Ovary (tissue), 7 donors: ENCODE measurements at regions not wholly inside any gene's neighbourhood (a gene's known extent, or its start where the extent isn't known, plus 50 kb on each side); places are given as distances from the start of the nearest gene placed in this dataset.

Experiments used
- DNase-seq, 5 donors: peaks; one replicate each; pipeline ENCODE4 v3.0.0-alpha.2; 2019 to 2020
- H3K27ac ChIP-seq, 2 donors: fragments of 200-600 bp; one replicate each; pipeline versions ENCODE4 v1.5.1 to v1.8.0; 2019 to 2022
- H3K27me3 ChIP-seq: fragments of 200-600 bp; one replicate; pipeline ENCODE4 v1.8.0; 2022
- H3K36me3 ChIP-seq: fragments of 200-600 bp; sonication (generic); one replicate; pipeline ENCODE4 v1.5.1; 2019
- H3K4me1 ChIP-seq: one replicate; pipeline ENCODE4 v1.8.1; 2013; ENCODE audit warnings: mild to moderate bottlenecking, moderate library complexity; ENCODE audit not compliant: insufficient read depth
- H3K4me3 ChIP-seq: fragments of 200-600 bp; sonication (generic); one replicate; pipeline ENCODE4 v1.5.1; 2017
- H3K9me3 ChIP-seq, 2 donors: fragments of 200-600 bp in 1 of 2; sonication (generic) in 1 of 2; one replicate each; pipeline versions ENCODE4 v1.5.1 to v1.8.1; 2013 to 2019; ENCODE audit warnings: mild to moderate bottlenecking in 1 of 2, moderate library complexity in 1 of 2
- EP300 ChIP-seq: sonication (generic); formaldehyde crosslinking; IDR thresholded peaks from one replicate; pipeline ENCODE4 v1.6.1; 2017; ENCODE audit warnings: antibody characterized with exemption
- POLR2A ChIP-seq: fragments of 450-650 bp; IDR thresholded peaks from one replicate; pipeline ENCODE4 v1.6.1; 2017; ENCODE audit warnings: antibody characterized with exemption, mild to moderate bottlenecking, moderate library complexity
- WGBS, 3 donors: extraction: QIAGEN DNeasy Blood & Tissue Kit in 1 of 3; methylation state at CpG; one replicate each; pipeline versions ENCODE4 v1.1.5 to v1.1.7; 2013 to 2017; 5-methylcytosine and 5-hydroxymethylcytosine counted together
- intact Hi-C, 4 donors: fragments of 100-400 bp; cut with DNase I; formaldehyde crosslinking; loops; one replicate each; pipeline versions ENCODE4 v1.11.0 to v1.15.1; 2022 to 2023
- TF ChIP-seq, protein P1 (sequence below), 3 donors: fragments of 450-650 bp in 2 of 3; fragments of 200-600 bp in 1 of 3; IDR thresholded peaks; one replicate each; pipeline versions ENCODE4 v1.5.1 to v1.8.0; 2016 to 2022; ENCODE audit warnings: antibody characterized with exemption in 3 of 3, mild to moderate bottlenecking in 1 of 3
- donor health status: DM: no; HTN: no; CAD: no; lungs with moderate emphysema.
- donor health status: DM: no; HTN: no; CAD: no.
- donor health status: Bipolar disorder and iron deficiency.
- donor health status: DM: no; HTN: no; CAD: no.
- donor health status: DM: yes; HTN: yes; CAD: no.

DNA sequence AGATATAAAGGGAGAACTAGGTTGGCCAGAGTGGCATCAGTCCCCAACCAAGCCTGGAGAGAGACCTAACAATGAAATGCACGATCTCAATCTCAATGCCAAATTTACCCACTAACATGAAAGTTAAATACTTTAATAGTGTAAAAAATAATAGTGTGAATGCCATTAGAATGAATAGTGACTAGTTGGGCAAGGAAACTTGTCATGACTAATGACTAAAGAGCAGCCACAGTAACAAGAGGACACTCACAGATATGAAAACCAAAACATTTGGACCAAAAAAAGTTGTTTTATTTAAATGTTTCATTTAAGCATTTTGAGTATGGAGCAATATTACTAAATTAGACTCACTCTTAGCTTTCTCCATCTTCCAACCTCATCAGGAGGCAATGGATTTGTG lies 1853.8 kb downstream of the EFNA5 start:
- Histone ChIP-seq H3K4me3 (no peak overlapping the region), H3K9me3 (no peaks in the 10 kb centered on the region), H3K27ac (no peak overlapping the region), H3K36me3 (no peaks in the 10 kb centered on the region), H3K27me3 (no peaks in the 10 kb centered on the region), H3K4me1 (no peaks in the 10 kb centered on the region)
- DNase-seq: no peak
- 90 to 95% (median 94%) methylated on average over 1 of the region's 1 CpG for WGBS, 3 donors
- intact Hi-C loops: no loop called here
- TF ChIP-seq POLR2A: no peak
- TF ChIP-seq EP300: no peak
- TF ChIP-seq, protein P1, sequence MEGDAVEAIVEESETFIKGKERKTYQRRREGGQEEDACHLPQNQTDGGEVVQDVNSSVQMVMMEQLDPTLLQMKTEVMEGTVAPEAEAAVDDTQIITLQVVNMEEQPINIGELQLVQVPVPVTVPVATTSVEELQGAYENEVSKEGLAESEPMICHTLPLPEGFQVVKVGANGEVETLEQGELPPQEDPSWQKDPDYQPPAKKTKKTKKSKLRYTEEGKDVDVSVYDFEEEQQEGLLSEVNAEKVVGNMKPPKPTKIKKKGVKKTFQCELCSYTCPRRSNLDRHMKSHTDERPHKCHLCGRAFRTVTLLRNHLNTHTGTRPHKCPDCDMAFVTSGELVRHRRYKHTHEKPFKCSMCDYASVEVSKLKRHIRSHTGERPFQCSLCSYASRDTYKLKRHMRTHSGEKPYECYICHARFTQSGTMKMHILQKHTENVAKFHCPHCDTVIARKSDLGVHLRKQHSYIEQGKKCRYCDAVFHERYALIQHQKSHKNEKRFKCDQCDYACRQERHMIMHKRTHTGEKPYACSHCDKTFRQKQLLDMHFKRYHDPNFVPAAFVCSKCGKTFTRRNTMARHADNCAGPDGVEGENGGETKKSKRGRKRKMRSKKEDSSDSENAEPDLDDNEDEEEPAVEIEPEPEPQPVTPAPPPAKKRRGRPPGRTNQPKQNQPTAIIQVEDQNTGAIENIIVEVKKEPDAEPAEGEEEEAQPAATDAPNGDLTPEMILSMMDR (IDR thresholded peaks at IDR 0.05): no peak

DNA sequence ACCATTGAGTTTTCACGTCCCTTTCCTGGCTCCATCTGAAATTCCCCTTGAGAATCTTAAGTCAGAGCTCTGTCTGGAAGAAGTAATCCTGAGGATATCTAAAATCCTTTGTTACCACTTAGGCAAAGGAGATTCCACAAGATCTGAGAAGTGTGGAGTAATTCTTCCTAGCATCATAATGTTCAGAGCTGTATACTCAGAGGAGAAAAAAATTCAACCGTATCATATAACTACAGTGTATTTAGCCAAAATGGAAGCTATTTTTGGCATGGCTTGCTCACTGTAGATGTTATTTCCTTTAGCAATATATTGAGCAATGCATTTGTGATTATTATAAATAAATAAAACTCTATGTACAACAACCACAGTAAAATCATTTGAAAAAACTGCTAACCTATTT lies 1858.4 kb downstream of the EFNA5 start:
- WGBS, 3 donors: 84 to 90% (median 85%) methylated on average over 2 of the region's 2 CpGs
- no peaks in the 10 kb centered on the region for H3K4me1 ChIP-seq
- H3K9me3 ChIP-seq: no peaks in the 10 kb centered on the region
- no peaks in the 10 kb centered on the region for H3K27me3 ChIP-seq
- no peak overlapping the region for H3K27ac ChIP-seq
- intact Hi-C loops: no loop called here
- H3K4me3 ChIP-seq: no peak overlapping the region
- TF ChIP-seq, protein P1 (IDR thresholded peaks at IDR 0.05): no peak
- TF ChIP-seq POLR2A (no peak), EP300 (no peak)
- no peaks in the 10 kb centered on the region for H3K36me3 ChIP-seq
- DNase-seq: no peak

DNA sequence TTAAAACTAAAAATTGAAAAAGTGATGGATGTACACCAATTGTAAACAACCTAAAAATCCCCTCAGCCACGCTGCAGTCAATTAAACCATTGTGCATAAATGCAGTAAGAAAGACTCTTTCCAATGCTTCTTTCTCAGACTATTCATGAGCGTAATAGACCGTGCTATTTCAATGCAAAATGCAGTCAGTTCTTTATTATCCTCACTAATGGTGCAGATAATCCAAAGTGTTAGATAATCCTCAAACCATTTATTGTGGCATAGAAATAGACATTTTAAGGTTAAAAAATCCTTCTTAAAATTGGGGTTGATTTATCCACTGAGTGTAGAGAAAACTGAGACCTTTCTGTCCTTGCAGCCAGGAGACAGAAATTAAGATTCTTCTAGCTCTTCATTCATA lies 1862.8 kb downstream of the EFNA5 start:
- Histone ChIP-seq H3K9me3 (no peaks in the 10 kb centered on the region), H3K27me3 (no peaks in the 10 kb centered on the region), H3K4me1 (no peaks in the 10 kb centered on the region), H3K27ac (no peak overlapping the region), H3K36me3 (no peaks in the 10 kb centered on the region), H3K4me3 (no peak overlapping the region)
- intact Hi-C loops: no loop called here
- 91 to 97% (median 94%) methylated on average over 3 of the region's 3 CpGs for WGBS, 3 donors
- no peak for DNase-seq
- TF ChIP-seq EP300 (no peak), POLR2A (no peak)
- TF ChIP-seq, protein P1 (IDR thresholded peaks at IDR 0.05): no peak

DNA sequence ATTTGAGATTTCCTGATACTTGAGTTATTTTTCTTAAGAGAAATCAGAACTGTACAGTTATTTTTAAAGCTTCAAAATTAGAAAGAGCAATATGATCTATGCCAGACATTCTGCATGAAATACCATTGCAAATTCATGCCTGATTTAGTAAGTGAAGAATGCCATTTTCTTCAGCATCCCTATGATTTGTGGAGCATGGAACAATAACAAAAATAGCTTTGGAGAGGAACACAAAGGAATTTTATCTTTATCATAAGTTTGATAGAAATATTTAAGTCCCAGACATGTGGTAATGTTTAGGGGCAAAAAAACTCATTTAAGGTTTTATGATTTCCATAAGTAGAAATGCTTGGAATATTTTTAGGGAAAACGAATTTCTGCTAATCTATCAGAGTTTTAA lies 1863.4 kb downstream of the EFNA5 start:
- intact Hi-C loops: no loop called here
- WGBS, 3 donors: 42 to 44% (median 43%) methylated on average over 1 of the region's 1 CpG
- Histone ChIP-seq H3K27me3 (no peaks in the 10 kb centered on the region), H3K36me3 (no peaks in the 10 kb centered on the region), H3K4me3 (no peak overlapping the region), H3K27ac (no peak overlapping the region), H3K9me3 (no peaks in the 10 kb centered on the region), H3K4me1 (no peaks in the 10 kb centered on the region)
- TF ChIP-seq, protein P1 (IDR thresholded peaks at IDR 0.05): no peak
- no peak for TF ChIP-seq POLR2A
- no peak for TF ChIP-seq EP300
- DNase-seq: no peak

DNA sequence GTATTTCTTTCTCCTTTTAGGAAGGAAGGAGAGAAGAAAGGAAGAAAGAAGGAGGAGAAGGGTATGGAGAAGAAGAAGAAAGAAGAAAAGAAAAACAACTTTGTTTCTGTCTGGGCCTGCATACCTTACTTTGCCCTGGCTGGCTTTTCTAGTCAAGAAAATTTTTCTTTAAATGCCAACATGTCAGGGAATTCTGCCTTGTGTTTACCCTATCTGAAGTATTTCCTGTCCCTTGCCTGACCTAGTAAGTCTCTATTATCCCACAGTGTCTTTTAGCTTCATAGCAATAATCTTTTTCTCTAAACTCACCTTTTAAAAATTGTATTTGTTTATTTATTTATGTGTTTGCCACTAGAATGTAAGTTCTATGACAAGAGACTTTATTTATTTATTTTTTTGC lies 1864.1 kb downstream of the EFNA5 start:
- no peaks in the 10 kb centered on the region for H3K27me3 ChIP-seq
- intact Hi-C loops: no loop called here
- H3K9me3 ChIP-seq: no peaks in the 10 kb centered on the region
- DNase-seq: no peak
- no peaks in the 10 kb centered on the region for H3K4me1 ChIP-seq
- TF ChIP-seq POLR2A (no peak), EP300 (no peak)
- TF ChIP-seq, protein P1 (IDR thresholded peaks at IDR 0.05): no peak
- no peaks in the 10 kb centered on the region for H3K36me3 ChIP-seq
- H3K4me3 ChIP-seq: no peak overlapping the region
- no peak overlapping the region for H3K27ac ChIP-seq
